ENCODE measurements at regions not wholly inside any gene's neighbourhood (a gene's known extent, or its start where the extent isn't known, plus 50 kb on each side); places are given as distances from the start of the nearest gene placed in this dataset.

DNA sequence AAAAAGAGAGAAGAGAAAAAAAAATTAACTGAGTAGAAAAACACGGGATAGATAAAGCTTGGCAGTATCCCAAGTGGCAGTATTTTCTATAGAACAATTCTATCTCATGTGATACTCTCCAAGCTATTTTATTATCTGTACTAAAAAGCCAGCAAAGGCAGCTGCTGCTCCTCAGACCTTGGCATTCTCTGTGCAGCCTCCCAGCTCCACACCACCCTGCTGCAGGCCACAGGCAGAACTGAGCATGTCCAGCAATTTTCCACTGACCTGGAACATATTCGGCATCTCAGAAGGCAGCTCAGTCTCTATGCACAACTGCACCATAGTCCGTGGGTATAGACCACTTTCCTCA, 1161.4 kb downstream of the IGSF11 start:
- TF ChIP-seq, protein P1, sequence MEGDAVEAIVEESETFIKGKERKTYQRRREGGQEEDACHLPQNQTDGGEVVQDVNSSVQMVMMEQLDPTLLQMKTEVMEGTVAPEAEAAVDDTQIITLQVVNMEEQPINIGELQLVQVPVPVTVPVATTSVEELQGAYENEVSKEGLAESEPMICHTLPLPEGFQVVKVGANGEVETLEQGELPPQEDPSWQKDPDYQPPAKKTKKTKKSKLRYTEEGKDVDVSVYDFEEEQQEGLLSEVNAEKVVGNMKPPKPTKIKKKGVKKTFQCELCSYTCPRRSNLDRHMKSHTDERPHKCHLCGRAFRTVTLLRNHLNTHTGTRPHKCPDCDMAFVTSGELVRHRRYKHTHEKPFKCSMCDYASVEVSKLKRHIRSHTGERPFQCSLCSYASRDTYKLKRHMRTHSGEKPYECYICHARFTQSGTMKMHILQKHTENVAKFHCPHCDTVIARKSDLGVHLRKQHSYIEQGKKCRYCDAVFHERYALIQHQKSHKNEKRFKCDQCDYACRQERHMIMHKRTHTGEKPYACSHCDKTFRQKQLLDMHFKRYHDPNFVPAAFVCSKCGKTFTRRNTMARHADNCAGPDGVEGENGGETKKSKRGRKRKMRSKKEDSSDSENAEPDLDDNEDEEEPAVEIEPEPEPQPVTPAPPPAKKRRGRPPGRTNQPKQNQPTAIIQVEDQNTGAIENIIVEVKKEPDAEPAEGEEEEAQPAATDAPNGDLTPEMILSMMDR (IDR thresholded peaks at IDR 0.05), result no peak
- TF ChIP-seq POLR2AphosphoS5 (IDR thresholded peaks at IDR 0.05), result no peak

Data from transverse colon (tissue), 4 donors.